Left ventricle myocardium superior (tissue), 1 donor: ENCODE measurements at regions not wholly inside any gene's neighbourhood (a gene's known extent, or its start where the extent isn't known, plus 50 kb on each side); places are given as distances from the start of the nearest gene placed in this dataset.
A peak's percentile ranks its signal among the peaks of the same experiment; 100 is the strongest.

ENCODE experiments used
- ATAC-seq: fragments of 200-7000 bp; cut with Tn5 transposase; one replicate; pipeline ENCODE4 v1.9.1; 2020; ENCODE audit warnings: mild to moderate bottlenecking, moderate library complexity
- DNase-seq: peaks from one replicate; pipeline ENCODE4 v3.0.0-alpha.2; 2020
- intact Hi-C: fragments of 100-400 bp; cut with micrococcal nuclease; formaldehyde crosslinking; loops from one replicate; pipeline ENCODE4 v1.11.0; 2022
- donor health status: DM: no; HTN: yes; CAD: no; lungs with severe emphysema.

- no peak for ATAC-seq
- DNase-seq: no peak
- intact Hi-C loops: no loop called here
Observed at GRCh38 chr11:116234989-116235568, 537.7 kb downstream of the BUD13 start.

GRCh38 chr11:116233561-116233960 lies 539.2 kb downstream of the BUD13 start:
- intact Hi-C loops: no loop called here
- no peak for DNase-seq
- ATAC-seq: peak; percentile 79

GRCh38 chr11:116232364-116232828 lies 540.4 kb downstream of the BUD13 start:
- intact Hi-C loops: no loop called here

GRCh38 chr11:116231543-116231942 lies 541.2 kb downstream of the BUD13 start:
- intact Hi-C loops: no loop called here
- ATAC-seq: no peak
- no peak for DNase-seq

More at GRCh38 chr11:116232364-116232828, 540.4 kb downstream of the BUD13 start:
- peak; percentile 17 for ATAC-seq
- no peak for DNase-seq

GRCh38 chr11:116230438-116230837 lies 542.3 kb downstream of the BUD13 start:
- intact Hi-C loops: no loop called here
- DNase-seq: no peak
- ATAC-seq: no peak

- DNase-seq (no peak), ATAC-seq (no peak)
- intact Hi-C loops: no loop called here
Observed at GRCh38 chr11:116229236-116229970, 543.4 kb downstream of the BUD13 start.

DNA sequence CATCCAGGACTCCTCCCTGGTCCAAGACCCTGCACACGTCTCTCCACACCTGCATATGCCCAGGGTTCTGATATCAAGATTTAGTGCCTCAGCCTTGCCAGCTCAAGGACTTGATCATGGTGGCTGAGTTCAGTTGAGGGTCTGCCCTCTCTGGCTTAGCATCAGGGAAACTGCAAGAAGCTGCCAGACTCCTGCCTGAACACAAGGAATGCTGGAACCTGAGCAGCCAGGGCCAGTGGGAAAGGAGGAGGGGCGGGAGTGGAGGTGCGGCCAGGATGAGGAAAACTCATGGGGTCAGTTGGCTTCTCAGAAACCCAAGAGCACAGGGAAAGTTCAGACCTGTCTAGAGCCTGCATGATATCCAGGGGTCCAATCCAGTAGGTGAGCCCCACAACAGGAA lies 546.1 kb downstream of the BUD13 start:
- intact Hi-C loops: no loop called here
- DNase-seq: no peak

GRCh38 chr11:116225784-116226585 lies 546.8 kb downstream of the BUD13 start:
- ATAC-seq: peak; percentile 54
- intact Hi-C loops: no loop called here
- DNase-seq: no peak

More for the DNA sequence above, 546.1 kb downstream of the BUD13 start:
- no peak for ATAC-seq

- DNase-seq: no peak
- intact Hi-C loops: no loop called here
- ATAC-seq: no peak
Observed at GRCh38 chr11:116225236-116225635, 547.6 kb downstream of the BUD13 start.

GRCh38 chr11:116224889-116225200 lies 547.9 kb downstream of the BUD13 start:
- ATAC-seq: no peak
- intact Hi-C loops: no loop called here

GRCh38 chr11:116224154-116224888 lies 548.5 kb downstream of the BUD13 start:
- ATAC-seq: peak; percentile 46
- intact Hi-C loops: no loop called here
- peak; percentile 55 for DNase-seq

More at GRCh38 chr11:116224889-116225200, 547.9 kb downstream of the BUD13 start:
- no peak for DNase-seq

- intact Hi-C loops: no loop called here
- no peak for ATAC-seq
Observed at GRCh38 chr11:116221351-116221750, 551.4 kb downstream of the BUD13 start.

DNA sequence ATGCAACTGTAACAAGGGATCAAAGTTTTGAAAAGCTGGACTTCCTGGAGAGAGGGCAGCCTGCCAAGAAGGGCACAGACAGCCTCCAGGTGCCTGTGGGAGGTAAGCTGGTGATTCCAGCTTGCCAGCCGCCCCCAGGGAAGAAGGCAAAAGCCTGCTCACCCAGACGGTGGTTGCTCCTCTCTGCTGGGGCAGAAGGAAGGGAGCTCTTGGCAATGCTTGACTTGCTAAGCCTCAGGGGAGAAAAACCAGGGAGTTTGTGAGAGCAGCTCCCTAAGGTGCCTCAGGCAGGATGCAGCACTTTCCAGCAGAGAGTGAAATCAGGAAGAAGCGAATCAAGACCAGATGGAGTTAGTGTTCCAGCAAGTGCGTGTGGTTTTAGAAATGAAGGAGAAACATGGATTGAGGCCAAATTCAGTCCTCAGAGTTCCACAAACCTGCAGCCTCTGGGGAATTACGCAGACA lies 553.6 kb downstream of the BUD13 start:
- ATAC-seq (peak; percentile 53), DNase-seq (no peak)
- intact Hi-C loops: loop anchor here (10.0 kb wide), 1 partner anchor 884 kb away; no protein-coding TSS in a partner anchor

More at GRCh38 chr11:116221351-116221750, 551.4 kb downstream of the BUD13 start:
- no peak for DNase-seq

- no peak for ATAC-seq
- DNase-seq: no peak
- intact Hi-C loops: loop anchor here (10.0 kb wide), 1 partner anchor 883 kb away; no protein-coding TSS in a partner anchor
Observed at GRCh38 chr11:116217441-116217840, 555.3 kb downstream of the BUD13 start.

DNA sequence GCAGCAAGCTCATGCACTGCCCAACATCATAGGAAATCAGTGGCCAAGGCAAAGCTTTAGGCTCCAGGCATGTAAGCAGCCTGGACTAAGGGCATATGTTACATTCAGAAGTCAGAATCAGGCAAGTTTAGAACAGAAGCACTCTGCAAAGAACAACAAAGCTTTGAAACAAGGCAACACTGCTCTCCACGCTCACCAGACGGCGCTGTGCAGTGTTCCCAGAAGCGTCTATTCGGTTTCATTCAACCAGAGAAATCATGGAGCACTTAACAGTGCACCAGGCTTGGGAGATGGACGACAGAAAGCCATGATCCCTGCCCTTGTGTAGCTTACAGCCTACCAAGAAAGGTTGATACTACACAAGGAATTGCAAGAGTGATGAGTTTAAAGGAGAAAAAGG lies 555.8 kb downstream of the BUD13 start:
- DNase-seq (peak; percentile 74), ATAC-seq (peak; percentile 75)

DNA sequence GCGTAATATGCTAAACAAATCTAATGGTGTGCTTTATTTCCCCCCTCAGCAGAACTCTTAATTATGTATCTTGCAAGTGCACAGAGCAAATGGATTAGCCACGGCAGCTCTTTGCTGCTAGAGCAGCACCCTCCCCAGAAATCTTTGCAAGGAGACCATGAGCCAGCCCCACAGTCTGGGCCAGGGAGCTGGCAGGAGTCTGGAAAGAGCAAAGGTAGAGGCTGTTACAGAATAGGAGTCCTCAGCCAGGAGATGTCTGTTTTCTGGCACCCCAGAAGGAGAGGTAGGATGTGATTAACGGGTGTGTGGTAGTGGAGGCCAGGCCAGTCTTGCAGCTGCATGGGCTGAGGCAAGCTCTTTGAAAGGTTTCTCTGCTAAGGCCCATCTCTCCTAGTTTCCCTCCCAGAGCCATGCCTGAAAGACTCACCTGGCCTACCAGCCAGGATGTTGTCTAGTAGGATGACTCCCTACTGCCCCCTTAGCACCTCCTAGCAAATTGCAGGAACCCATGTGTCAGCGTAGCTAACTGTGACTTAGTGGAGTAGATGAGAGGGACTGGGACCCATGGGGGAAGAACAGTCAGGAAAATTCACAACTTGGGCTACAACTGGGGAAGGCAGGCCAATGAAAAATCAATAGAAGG lies 557.2 kb downstream of the BUD13 start:
- intact Hi-C loops: loop anchor here (10.0 kb wide), 1 partner anchor 881 kb away; no protein-coding TSS in a partner anchor
- no peak for DNase-seq
- ATAC-seq: no peak

More for the DNA sequence above, 555.8 kb downstream of the BUD13 start:
- intact Hi-C loops: loop anchor here (10.0 kb wide), 1 partner anchor 882 kb away; no protein-coding TSS in a partner anchor

DNA sequence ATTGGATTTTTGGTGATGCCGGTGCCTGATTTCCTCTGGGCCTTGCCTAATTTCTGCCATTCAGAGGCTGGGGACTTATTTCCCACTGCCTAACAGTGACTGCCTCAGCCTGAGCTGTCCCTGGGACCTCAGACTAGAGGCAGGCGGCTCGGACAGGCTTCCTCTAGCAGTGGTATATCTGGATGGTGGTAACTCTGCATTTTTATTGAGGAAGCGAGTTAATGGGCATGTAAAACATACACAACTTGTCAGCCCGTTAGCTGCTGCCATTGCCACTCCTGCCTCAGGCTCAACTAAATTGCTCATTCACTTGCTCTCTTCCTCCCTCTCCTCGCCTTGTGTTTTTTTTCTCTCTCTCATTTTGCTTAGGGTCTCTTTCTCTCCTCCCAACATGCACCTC lies 561.6 kb downstream of the BUD13 start:
- ATAC-seq (no peak), DNase-seq (no peak)
- intact Hi-C loops: loop anchor here (10.0 kb wide), 1 partner anchor 876 kb away; no protein-coding TSS in a partner anchor

- intact Hi-C loops: loop anchor here (10.0 kb wide), 1 partner anchor 876 kb away; no protein-coding TSS in a partner anchor
- ATAC-seq: no peak
- no peak for DNase-seq
Observed at GRCh38 chr11:116210663-116211062, 562.1 kb downstream of the BUD13 start.
